HepG2 (cell line): ENCODE measurements at regions not wholly inside any gene's neighbourhood (a gene's known extent, or its start where the extent isn't known, plus 50 kb on each side); places are given as distances from the start of the nearest gene placed in this dataset.

Source experiments
- ATAC-seq: fragments of 200-7000 bp; cut with Tn5 transposase; 3 replicates; pipeline ENCODE4 v1.9.1; 2020; ENCODE audit warnings: mild to moderate bottlenecking, moderate library complexity
- BruUV-seq: library from RNA; stranded (reverse); fragments of 400-500 nt; replicated peaks from 2 replicates; lab custom pipeline; 2021; lab: Mats Ljungman, UMichigan
- CTCF ChIA-PET: fragments of 300-600 bp; formaldehyde crosslinking; extraction: SDS; loops from one replicate; lab custom pipeline; 2021; ENCODE audit warnings: low total read pairs, inconsistent platforms, low intra/inter-chr PET ratio; lab: Yijun Ruan, JAX
- POLR2A ChIA-PET: fragments of 350-600 bp; sonication (Branson Sonifier 250); formaldehyde crosslinking; loops from one replicate; lab custom pipeline; 2020; ENCODE audit warnings: antibody characterized with exemption, inconsistent platforms; lab: Yijun Ruan, JAX
- DNase-seq: peaks from one replicate; pipeline ENCODE4 v3.0.0-alpha.2; 2015; ENCODE audit warnings: low spot score
- FAIRE-seq: peaks from 3 replicates; lab custom pipeline; 2011; peaks lifted over from hg19 to GRCh38; lab: Jason Lieb, UNC
- H2AFZ ChIP-seq: one replicate; pipeline ENCODE4 v1.6.1; 2011; ENCODE audit warnings: low read length, inconsistent platforms
- H3K27ac ChIP-seq: fragments of 300-600 bp; 3 replicates; pipeline ENCODE4 v1.8.0; 2011; ENCODE audit warnings: mixed run types, mild to moderate bottlenecking, mixed read lengths, low read length, inconsistent platforms; ENCODE audit not compliant: insufficient read depth; ENCODE audit errors: extremely low read length
- H3K27me3 ChIP-seq, 2 experiments: fragments of 200-600 bp in 1 of 2; 2 replicates in 1 of 2; 3 replicates in 1 of 2; pipeline versions ENCODE4 v1.6.0 to v1.8.0; 2011; ENCODE audit warnings: low read length in 2 of 2, mild to moderate bottlenecking in 2 of 2, moderate library complexity in 2 of 2, inconsistent platforms in 1 of 2; ENCODE audit not compliant: insufficient read depth in 2 of 2, control insufficient read depth in 1 of 2
- H3K36me3 ChIP-seq, 2 experiments: fragments of 200-600 bp in 1 of 2; replicated peaks in 1 of 2; 2 replicates in 1 of 2; 3 replicates in 1 of 2; pipeline versions ENCODE4 v1.5.1 to v1.8.0; 2011; ENCODE audit warnings: low read length in 2 of 2, inconsistent platforms in 1 of 2; ENCODE audit not compliant: insufficient read depth in 2 of 2, control insufficient read depth in 1 of 2
- H3K4me1 ChIP-seq: 2 replicates; pipeline ENCODE4 v1.5.1; 2012; ENCODE audit warnings: low read length, inconsistent platforms; ENCODE audit not compliant: insufficient read depth
- H3K4me2 ChIP-seq: 2 replicates; pipeline ENCODE4 v1.6.0; 2011; ENCODE audit warnings: low read depth, low read length, inconsistent platforms
- H3K4me3 ChIP-seq, 3 experiments: fragments of 200-600 bp in 1 of 3; sonication (generic), shearing (Covaris generic) in 1 of 3; replicated peaks in 1 of 3; 2 replicates each; pipeline ENCODE4 v1.5.1; 2011 to 2016; ENCODE audit warnings: low read length in 3 of 3, inconsistent platforms in 2 of 3, low read depth in 2 of 3, mild to moderate bottlenecking in 2 of 3, control low read depth in 1 of 3, mixed read lengths in 1 of 3; ENCODE audit not compliant: insufficient read depth in 1 of 3
- H3K79me2 ChIP-seq: one replicate; pipeline ENCODE4 v1.6.1; 2011; ENCODE audit warnings: low read length, inconsistent platforms; ENCODE audit not compliant: insufficient read depth
- H3K9ac ChIP-seq: 2 replicates; pipeline ENCODE4 v1.6.0; 2011; ENCODE audit warnings: mild to moderate bottlenecking, low read depth, low read length, inconsistent platforms; ENCODE audit not compliant: insufficient read depth
- H3K9me3 ChIP-seq: 2 replicates; pipeline ENCODE4 v1.5.1; 2012; ENCODE audit warnings: mild to moderate bottlenecking, low read length
- H4K20me1 ChIP-seq: 2 replicates; pipeline ENCODE4 v1.6.0; 2011; ENCODE audit warnings: inconsistent platforms, mild to moderate bottlenecking, low read length, moderate library complexity; ENCODE audit not compliant: insufficient read depth
- ELF1 ChIP-seq: sonication (generic); formaldehyde crosslinking; IDR thresholded peaks from 2 replicates; pipeline ENCODE4 v1.4.0; 2020; ENCODE audit warnings: missing genetic modification reagents
- HHEX ChIP-seq: IDR thresholded peaks from 2 replicates; pipeline ENCODE4 v1.6.1; 2016; ENCODE audit warnings: control low read depth
- KAT2B ChIP-seq: fragments of 150-350 bp; IDR thresholded peaks from 2 replicates; pipeline ENCODE4 v1.6.1; 2014; ENCODE audit warnings: low read depth, low read length, borderline replicate concordance
- NCOA5 ChIP-seq: sonication (generic); formaldehyde crosslinking; IDR thresholded peaks from 2 replicates; pipeline ENCODE4 v1.4.0; 2020; ENCODE audit warnings: missing genetic modification reagents
- NKX3-1 ChIP-seq: sonication (generic); formaldehyde crosslinking; IDR thresholded peaks from 2 replicates; pipeline ENCODE4 v1.5.0; 2020; ENCODE audit warnings: missing genetic modification reagents
- NR2C2 ChIP-seq: sonication (generic); formaldehyde crosslinking; IDR thresholded peaks from 2 replicates; pipeline ENCODE4 v1.4.0; 2020; ENCODE audit warnings: missing genetic modification reagents, mild to moderate bottlenecking, moderate library complexity, borderline replicate concordance
- PRPF4 ChIP-seq: fragments of 200-400 bp; formaldehyde crosslinking; IDR thresholded peaks from 2 replicates; pipeline ENCODE4 v1.6.1; 2016; ENCODE audit warnings: low read length, low read depth; ENCODE audit not compliant: poor library complexity, severe bottlenecking
- SNAI1 ChIP-seq: sonication (generic); formaldehyde crosslinking; IDR thresholded peaks from 2 replicates; pipeline ENCODE4 v1.5.0; 2020; ENCODE audit warnings: mild to moderate bottlenecking, missing genetic modification reagents, borderline replicate concordance
- YY1 ChIP-seq: IDR thresholded peaks from 2 replicates; pipeline ENCODE4 v1.6.1; 2011; ENCODE audit warnings: low read length, low read depth, moderate library complexity, mild to moderate bottlenecking; ENCODE audit not compliant: insufficient read depth, insufficient replicate concordance
- ZNF207 ChIP-seq: fragments of 450-650 bp; IDR thresholded peaks from 2 replicates; pipeline ENCODE4 v1.6.1; 2016; ENCODE audit warnings: antibody characterized with exemption, borderline replicate concordance
- ZNF552 ChIP-seq: sonication (generic); formaldehyde crosslinking; IDR thresholded peaks from 2 replicates; pipeline ENCODE4 v1.9.0; 2022; ENCODE audit warnings: missing genetic modification reagents, mild to moderate bottlenecking, borderline replicate concordance
- ZNF576 ChIP-seq: sonication (generic); formaldehyde crosslinking; IDR thresholded peaks from 2 replicates; pipeline ENCODE4 v1.4.0; 2020; ENCODE audit warnings: mild to moderate bottlenecking, missing genetic modification reagents
- ZNF597 ChIP-seq: sonication (generic); formaldehyde crosslinking; IDR thresholded peaks from 2 replicates; pipeline ENCODE4 v1.5.0; 2020; ENCODE audit warnings: missing genetic modification reagents
- ZNF629 ChIP-seq: sonication (generic); formaldehyde crosslinking; conservative IDR thresholded peaks from 2 replicates; pipeline ENCODE4 v1.5.0; 2020; ENCODE audit warnings: missing genetic modification reagents
- ZNF639 ChIP-seq: conservative IDR thresholded peaks from 2 replicates; pipeline ENCODE4 v1.6.1; 2018; ENCODE audit warnings: missing genetic modification reagents
- ZNF788 ChIP-seq: sonication (generic); formaldehyde crosslinking; IDR thresholded peaks from 2 replicates; pipeline ENCODE4 v1.5.0; 2020; ENCODE audit warnings: mild to moderate bottlenecking, missing genetic modification reagents, borderline replicate concordance
- ZNF891 ChIP-seq: sonication (generic); formaldehyde crosslinking; IDR thresholded peaks from 2 replicates; pipeline ENCODE4 v1.5.0; 2020; ENCODE audit warnings: mild to moderate bottlenecking, missing genetic modification reagents
- WGBS: methylation state at CpG from one replicate; pipeline ENCODE4 v1.1.6; 2017; ENCODE audit warnings: low lambda C conversion rate; 5-methylcytosine and 5-hydroxymethylcytosine counted together
- in situ Hi-C: cut with HindIII; loops from 2 replicates; pipeline ENCODE4 v1.10.0; 2017; ENCODE audit warnings: low pct_unique_long_range_greater_than_20kb; ENCODE audit not compliant: extremely low pct_ligation_motif_present
- intact Hi-C: fragments of 100-400 bp; cut with micrococcal nuclease; formaldehyde crosslinking; loops from one replicate; pipeline ENCODE4 v1.10.0; 2022; ENCODE audit not compliant: unreplicated experiment

GRCh38 chr9:85368781-85369180 is 373.0 kb downstream of the AGTPBP1 start (continued):
- TF ChIP-seq ELF1 (no peak), ZNF891 (no peak), ZNF629 (CRISPR knock-in tag) (no peak), ZNF552 (CRISPR knock-in tag) (no peak), NCOA5 (CRISPR knock-in tag) (no peak), ZNF639 (CRISPR knock-in tag) (no peak), ZNF576 (no peak), YY1 (no peak), NR2C2 (CRISPR knock-in tag) (no peak), ZNF207 (no peak), PRPF4 (no peak)

- Histone ChIP-seq H3K4me2 (no peak overlapping the region), H3K79me2 (no peaks in the 10 kb centered on the region), H3K27ac (no peak overlapping the region), H2AFZ (no peak overlapping the region), H3K4me1 (no peaks in the 10 kb centered on the region), H4K20me1 (no peaks in the 10 kb centered on the region), H3K9me3 (no peaks in the 10 kb centered on the region), H3K4me3 (no peak overlapping the region), H3K9ac (no peak overlapping the region), H3K36me3 (no peaks in the 10 kb centered on the region), H3K27me3 (no peaks in the 10 kb centered on the region)
- no peak for FAIRE-seq
- 34% methylated on average over 5 of the region's 5 CpGs for whole genome bisulfite sequencing
- TF ChIP-seq ZNF597 (CRISPR knock-in tag) (no peak), NKX3-1 (CRISPR knock-in tag) (no peak), HHEX (CRISPR knock-in tag) (no peak), SNAI1 (no peak), KAT2B (no peak), ZNF788 (no peak)
- POLR2A ChIA-PET: no interaction called here
- no TSS peak for BruUV-seq
- intact Hi-C loops (no loop called here), in situ Hi-C loops (no loop called here)
- no peak for DNase-seq
- CTCF ChIA-PET: no interaction called here
- no peak for ATAC-seq
Observed at GRCh38 chr9:85359161-85359560, 382.6 kb downstream of the AGTPBP1 start.
